Keratinocyte (primary cell): ENCODE measurements at regions not wholly inside any gene's neighbourhood (a gene's known extent, or its start where the extent isn't known, plus 50 kb on each side); places are given as distances from the start of the nearest gene placed in this dataset.

Experiments used
- DNase-seq: peaks from one replicate; pipeline ENCODE4 v3.0.0-alpha.2; 2011; ENCODE audit warnings: low read depth, missing footprints, low spot score
- FAIRE-seq: peaks from 2 replicates; lab custom pipeline; 2011; peaks lifted over from hg19 to GRCh38; lab: Jason Lieb, UNC
- H2AFZ ChIP-seq: 2 replicates; pipeline ENCODE4 v1.6.0; 2012; ENCODE audit warnings: low read length, control low read depth, inconsistent platforms; ENCODE audit not compliant: control insufficient read depth
- H3K27ac ChIP-seq: 2 replicates; pipeline ENCODE4 v1.5.1; 2011; ENCODE audit warnings: low read length; ENCODE audit not compliant: control insufficient read depth, insufficient read depth
- H3K27me3 ChIP-seq: 3 replicates; pipeline ENCODE4 v1.6.0; 2011; ENCODE audit warnings: low read length; ENCODE audit not compliant: control insufficient read depth, insufficient read depth; ENCODE audit errors: extremely low read depth
- H3K36me3 ChIP-seq, 2 experiments: 2 replicates in 1 of 2; 3 replicates in 1 of 2; pipeline ENCODE4 v1.5.1; 2011; ENCODE audit warnings: low read length in 2 of 2, mild to moderate bottlenecking in 1 of 2; ENCODE audit not compliant: control insufficient read depth in 2 of 2, insufficient read depth in 2 of 2; ENCODE audit errors: extremely low read depth in 1 of 2
- H3K4me1 ChIP-seq: 3 replicates; pipeline ENCODE4 v1.5.1; 2011; ENCODE audit warnings: low read length; ENCODE audit not compliant: control insufficient read depth, insufficient read depth; ENCODE audit errors: extremely low read depth
- H3K4me2 ChIP-seq: 3 replicates; pipeline ENCODE4 v1.6.0; 2011; ENCODE audit warnings: low read depth, low read length; ENCODE audit not compliant: control insufficient read depth, insufficient read depth; ENCODE audit errors: extremely low read depth
- H3K4me3 ChIP-seq, 3 experiments: fragments of 200-600 bp in 1 of 3; sonication (generic) in 1 of 3; 2 replicates in 2 of 3; 3 replicates in 1 of 3; pipeline ENCODE4 v1.5.1; 2011 to 2016; ENCODE audit warnings: low read length in 3 of 3, mild to moderate bottlenecking in 3 of 3, control low read depth in 2 of 3, inconsistent platforms in 1 of 3, low read depth in 1 of 3, mixed read lengths in 1 of 3, mixed run types in 1 of 3, moderate library complexity in 1 of 3; ENCODE audit not compliant: control insufficient read depth in 2 of 3, insufficient read depth in 2 of 3; ENCODE audit errors: extremely low read depth in 1 of 3
- H3K79me2 ChIP-seq: 2 replicates; pipeline ENCODE4 v1.6.0; 2012; ENCODE audit warnings: low read length; ENCODE audit not compliant: control insufficient read depth, insufficient read depth
- H3K9ac ChIP-seq: 3 replicates; pipeline ENCODE4 v1.6.0; 2011; ENCODE audit warnings: low read length; ENCODE audit not compliant: control insufficient read depth, insufficient read depth; ENCODE audit errors: extremely low read depth
- H3K9me1 ChIP-seq: 3 replicates; pipeline ENCODE4 v1.6.0; 2011; ENCODE audit warnings: low read length; ENCODE audit not compliant: control insufficient read depth, insufficient read depth; ENCODE audit errors: extremely low read depth
- H3K9me3 ChIP-seq: 2 replicates; pipeline ENCODE4 v1.5.1; 2012; ENCODE audit warnings: low read depth, low read length; ENCODE audit not compliant: control insufficient read depth
- H4K20me1 ChIP-seq: 3 replicates; pipeline ENCODE4 v1.6.0; 2011; ENCODE audit warnings: low read length; ENCODE audit not compliant: control insufficient read depth, insufficient read depth; ENCODE audit errors: extremely low read depth
- CTCF ChIP-seq, 3 experiments: IDR thresholded peaks in 1 of 3; conservative IDR thresholded peaks in 1 of 3; optimal IDR thresholded peaks in 1 of 3; 2 replicates in 2 of 3; 3 replicates in 1 of 3; pipeline versions ENCODE3 to v1.5.1; 2011; ENCODE audit warnings: low read length in 3 of 3, mild to moderate bottlenecking in 3 of 3, moderate library complexity in 2 of 3, control low read depth in 1 of 3, inconsistent platforms in 1 of 3; ENCODE audit not compliant: insufficient read depth in 2 of 3; ENCODE audit errors: extremely low read depth in 1 of 3
- EZH2 ChIP-seq: IDR thresholded peaks from one replicate; pipeline ENCODE4 v1.6.1; 2012; ENCODE audit warnings: inconsistent platforms, mild to moderate bottlenecking, low read length, moderate library complexity
- dilution Hi-C: fragments of 300-500 bp; cut with MboI; formaldehyde crosslinking; loops from one replicate; pipeline ENCODE4 v1.7.0; 2020; ENCODE audit warnings: low sequenced_read_pairs; ENCODE audit not compliant: extremely low pct_ligation_motif_present

- no peak for FAIRE-seq
- Histone ChIP-seq H2AFZ (no peak overlapping the region), H3K9me1 (no peaks in the 10 kb centered on the region), H3K4me2 (no peak overlapping the region), H3K4me1 (no peaks in the 10 kb centered on the region), H3K9me3 (no peaks in the 10 kb centered on the region), H3K79me2 (no peaks in the 10 kb centered on the region), H4K20me1 (no peaks in the 10 kb centered on the region), H3K27ac (no peak overlapping the region), H3K27me3 (no peaks in the 10 kb centered on the region), H3K4me3 (no peak overlapping the region), H3K9ac (no peak overlapping the region), H3K36me3 (no peaks in the 10 kb centered on the region)
- DNase-seq: no peak
- TF ChIP-seq EZH2 (no peak), CTCF (optimal IDR thresholded peaks at IDR 0.05 in 1 of 3, IDR thresholded peaks at IDR 0.05 in 1 of 3, conservative IDR thresholded peaks at IDR 0.05 in 1 of 3; ENCODE audit: extremely low read depth in 1 of 3, insufficient read depth in 2 of 3, low read length in 3 of 3) (no peak)
- dilution Hi-C loops: no loop called here
These were observed 335.3 kb upstream of the TMCO5A start for GRCh38 chr15:37599156-37599555.

- H3K79me2 ChIP-seq: no peaks in the 10 kb centered on the region
- H3K4me1 ChIP-seq: no peaks in the 10 kb centered on the region
- no peaks in the 10 kb centered on the region for H3K9me3 ChIP-seq
- H3K36me3 ChIP-seq: no peaks in the 10 kb centered on the region
- dilution Hi-C loops: no loop called here
- no peak overlapping the region for H3K27ac ChIP-seq
- H3K9ac ChIP-seq: no peak overlapping the region
- H3K4me3 ChIP-seq: no peak overlapping the region
- FAIRE-seq (no peak), DNase-seq (no peak)
- no peak for TF ChIP-seq EZH2
- H3K4me2 ChIP-seq: no peak overlapping the region
- no peaks in the 10 kb centered on the region for H3K27me3 ChIP-seq
- H2AFZ ChIP-seq: no peak overlapping the region
- H4K20me1 ChIP-seq: no peaks in the 10 kb centered on the region
- H3K9me1 ChIP-seq: no peaks in the 10 kb centered on the region
These were observed 318.2 kb upstream of the TMCO5A start for GRCh38 chr15:37616215-37616614.

GRCh38 chr15:37618353-37618752 is 316.1 kb upstream of the TMCO5A start:
- FAIRE-seq (no peak), DNase-seq (no peak)
- TF ChIP-seq CTCF (optimal IDR thresholded peaks at IDR 0.05 in 1 of 3, IDR thresholded peaks at IDR 0.05 in 1 of 3, conservative IDR thresholded peaks at IDR 0.05 in 1 of 3; ENCODE audit: extremely low read depth in 1 of 3, insufficient read depth in 2 of 3, low read length in 3 of 3): no peak
- TF ChIP-seq EZH2: no peak
- Histone ChIP-seq H3K9ac (no peak overlapping the region), H3K27me3 (no peaks in the 10 kb centered on the region), H3K27ac (no peak overlapping the region), H4K20me1 (no peaks in the 10 kb centered on the region), H3K4me3 (no peak overlapping the region), H3K79me2 (no peaks in the 10 kb centered on the region), H3K36me3 (no peaks in the 10 kb centered on the region), H2AFZ (no peak overlapping the region), H3K4me1 (no peaks in the 10 kb centered on the region), H3K4me2 (no peak overlapping the region), H3K9me1 (no peaks in the 10 kb centered on the region), H3K9me3 (no peaks in the 10 kb centered on the region)
- dilution Hi-C loops: no loop called here
